ENCODE measurements at regions not wholly inside any gene's neighbourhood (a gene's known extent, or its start where the extent isn't known, plus 50 kb on each side); places are given as distances from the start of the nearest gene placed in this dataset.

DNA sequence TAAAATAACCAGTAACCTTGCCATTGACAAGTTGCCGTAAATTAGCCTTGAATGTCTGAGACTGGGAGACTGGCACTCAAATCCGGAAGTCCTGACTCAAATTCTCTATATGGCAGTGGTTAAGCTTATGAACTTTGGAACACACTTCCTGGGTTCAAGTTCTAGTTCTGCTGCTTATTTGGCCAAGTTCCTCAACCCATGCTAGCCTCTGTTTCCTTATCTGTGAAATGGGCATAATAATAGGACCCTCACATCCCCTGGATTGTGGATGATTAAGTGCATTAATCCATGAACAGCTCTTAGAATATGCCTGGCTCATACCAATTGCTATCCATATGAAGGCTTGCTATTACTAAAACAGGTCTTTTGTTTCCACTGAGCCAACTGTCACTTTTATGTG, 311.5 kb downstream of the EDEM1 start:
- CTCF ChIA-PET: no interaction called here
- POLR2A ChIA-PET: no interaction called here
- TF ChIP-seq CTCF (IDR thresholded peaks at IDR 0.05; ENCODE audit: insufficient read depth, low read depth, low read length): no peak
- DNase-seq (ENCODE audit: low read depth): no peak
- H3K4me3 ChIP-seq (ENCODE audit: low read depth, low read length): no peak overlapping the region
- H3K27me3 ChIP-seq (ENCODE audit: control insufficient read depth, insufficient read depth, low read length): no peaks in the 10 kb centered on the region
- H3K36me3 ChIP-seq (ENCODE audit: control insufficient read depth, insufficient read depth, low read length): no peaks in the 10 kb centered on the region

DNA sequence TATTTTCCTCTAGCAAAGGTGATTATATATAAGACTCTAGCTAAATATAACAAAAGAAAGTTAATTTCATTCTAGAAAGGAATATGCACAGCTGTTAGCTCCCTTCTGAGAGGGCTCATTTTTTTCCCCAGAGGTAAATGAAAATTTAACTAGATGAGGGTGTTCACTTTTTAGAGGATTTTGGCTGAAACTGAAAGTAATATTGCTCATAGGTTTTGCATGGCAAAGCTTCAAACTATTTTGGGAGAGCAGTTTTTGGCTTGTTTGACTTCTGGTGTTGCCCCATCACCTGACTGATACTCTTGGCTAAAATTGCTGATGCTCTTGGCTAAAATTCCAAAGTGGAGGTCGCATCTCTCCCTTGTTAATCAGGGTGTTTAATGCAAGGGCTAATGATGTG, 311.9 kb downstream of the EDEM1 start:
- no peak for DNase-seq (ENCODE audit: low read depth)
- Histone ChIP-seq H3K4me3 (ENCODE audit: low read depth, low read length) (no peak overlapping the region), H3K36me3 (ENCODE audit: control insufficient read depth, insufficient read depth, low read length) (no peaks in the 10 kb centered on the region), H3K27me3 (ENCODE audit: control insufficient read depth, insufficient read depth, low read length) (no peaks in the 10 kb centered on the region)
- no peak for TF ChIP-seq CTCF (IDR thresholded peaks at IDR 0.05; ENCODE audit: insufficient read depth, low read depth, low read length)
- ChIA-PET CTCF (no interaction called here), POLR2A (no interaction called here)

- no peak for TF ChIP-seq CTCF (IDR thresholded peaks at IDR 0.05; ENCODE audit: insufficient read depth, low read depth, low read length)
- H3K36me3 ChIP-seq (ENCODE audit: control insufficient read depth, insufficient read depth, low read length): no peaks in the 10 kb centered on the region
- no peaks in the 10 kb centered on the region for H3K27me3 ChIP-seq (ENCODE audit: control insufficient read depth, insufficient read depth, low read length)
- no peak for DNase-seq (ENCODE audit: low read depth)
- POLR2A ChIA-PET: no interaction called here
- CTCF ChIA-PET: no interaction called here
- H3K4me3 ChIP-seq (ENCODE audit: low read depth, low read length): no peak overlapping the region
These were observed 315.6 kb downstream of the EDEM1 start for GRCh38 chr3:5503136-5503535.

DNA sequence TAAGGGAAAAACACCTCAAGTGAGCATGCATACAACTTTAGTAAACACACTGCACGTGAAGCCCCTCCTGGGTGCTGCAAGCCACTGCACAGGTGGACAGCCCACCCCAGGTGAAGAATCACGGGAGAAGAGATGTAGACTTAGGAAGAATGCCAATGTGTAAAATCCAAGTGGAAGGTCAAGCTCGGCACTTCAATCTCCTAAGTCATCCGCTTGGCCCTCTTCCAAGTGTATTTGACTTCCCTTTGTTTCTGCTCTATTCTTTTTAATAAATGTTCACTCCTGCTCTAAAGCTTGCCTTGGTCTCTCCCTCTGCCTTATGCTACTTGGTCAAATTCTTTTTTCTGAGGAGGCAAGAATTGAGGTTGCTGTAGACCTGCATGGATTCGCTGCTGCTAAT, 316.6 kb downstream of the EDEM1 start:
- ChIA-PET CTCF (no interaction called here), POLR2A (no interaction called here)
- Histone ChIP-seq H3K27me3 (ENCODE audit: control insufficient read depth, insufficient read depth, low read length) (no peaks in the 10 kb centered on the region), H3K36me3 (ENCODE audit: control insufficient read depth, insufficient read depth, low read length) (no peaks in the 10 kb centered on the region), H3K4me3 (ENCODE audit: low read depth, low read length) (no peak overlapping the region)
- no peak for DNase-seq (ENCODE audit: low read depth)
- no peak for TF ChIP-seq CTCF (IDR thresholded peaks at IDR 0.05; ENCODE audit: insufficient read depth, low read depth, low read length)

- Histone ChIP-seq H3K36me3 (ENCODE audit: control insufficient read depth, insufficient read depth, low read length) (no peaks in the 10 kb centered on the region), H3K4me3 (ENCODE audit: low read depth, low read length) (no peak overlapping the region), H3K27me3 (ENCODE audit: control insufficient read depth, insufficient read depth, low read length) (no peaks in the 10 kb centered on the region)
- no peak for TF ChIP-seq CTCF (IDR thresholded peaks at IDR 0.05; ENCODE audit: insufficient read depth, low read depth, low read length)
- no peak for DNase-seq (ENCODE audit: low read depth)
- CTCF ChIA-PET: no interaction called here
- POLR2A ChIA-PET: no interaction called here
These were observed 317.7 kb downstream of the EDEM1 start for GRCh38 chr3:5505163-5505562.

All from BJ (cell line).